Activated CD4-positive, CD25-positive, alpha-beta regulatory T cell treated with anti-CD3 and anti-CD28 coated beads, Interleukin-2, amount 50 U/mL, for 24 hours (primary cell): ENCODE measurements at regions not wholly inside any gene's neighbourhood (a gene's known extent, or its start where the extent isn't known, plus 50 kb on each side); places are given as distances from the start of the nearest gene placed in this dataset.

Experiments
- ATAC-seq, 2 donors: fragments of 150-1000 bp; cut with Tn5 transposase; one replicate each; pipeline ENCODE4 v1.10.0; 2021; ENCODE audit warnings: mild to moderate bottlenecking in 1 of 2, moderate library complexity in 1 of 2

DNA sequence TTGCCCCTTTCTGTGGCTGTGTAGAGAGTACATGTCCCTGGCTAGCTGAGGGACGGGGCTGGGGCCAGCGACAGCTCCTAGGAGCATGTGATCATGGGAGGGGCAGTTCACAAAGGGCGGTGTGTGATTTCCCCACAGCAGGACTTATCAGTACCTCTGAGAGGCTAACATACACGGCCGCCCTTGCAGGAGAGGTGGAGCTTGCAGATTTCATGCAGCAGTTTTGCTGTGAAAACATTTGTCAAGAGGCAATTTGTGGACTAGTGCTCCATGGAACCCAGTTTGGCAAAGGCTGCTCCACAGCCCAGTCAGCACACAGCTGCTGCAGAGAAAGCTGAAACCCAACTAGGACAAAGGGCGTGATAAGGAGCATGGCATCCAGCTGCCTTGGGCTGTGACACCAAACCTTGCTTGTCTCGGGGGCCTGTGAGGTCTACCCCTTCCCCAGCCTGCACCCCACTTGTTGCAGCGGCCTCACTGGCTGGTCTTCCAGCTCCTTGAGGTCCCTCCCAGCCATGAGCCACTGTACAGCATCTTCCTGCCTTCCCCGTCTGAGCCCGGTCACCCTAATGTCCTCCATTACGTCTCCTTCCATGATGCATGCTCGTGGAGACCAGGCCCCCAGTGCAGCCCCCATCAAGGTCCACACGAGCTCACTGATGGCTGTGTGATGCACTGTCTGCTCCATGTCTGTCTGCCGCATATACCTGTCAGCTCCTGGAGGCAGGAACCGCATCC, 121.4 kb upstream of the HDAC4 start:
- no peak for ATAC-seq

DNA sequence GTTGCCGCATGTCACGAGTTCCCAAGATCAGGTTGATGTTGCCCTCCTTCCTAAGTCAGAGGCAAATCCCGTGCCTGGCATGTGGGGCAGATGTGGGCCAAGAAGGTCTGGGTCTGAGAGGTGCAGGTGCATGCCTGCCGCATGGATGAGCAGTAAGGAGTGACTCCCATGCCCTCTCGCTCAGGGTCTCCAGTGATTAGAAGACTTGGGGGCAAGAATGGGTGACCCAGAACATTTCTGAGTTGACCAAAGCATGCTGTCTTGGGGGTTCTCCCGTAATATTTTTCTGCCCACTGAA, 120.6 kb upstream of the HDAC4 start:
- ATAC-seq = no peak

GRCh38 chr2:239520811-239521517, 120.1 kb upstream of the HDAC4 start:
- no peak for ATAC-seq

GRCh38 chr2:239519921-239520585, 119.2 kb upstream of the HDAC4 start:
- no peak for ATAC-seq

DNA sequence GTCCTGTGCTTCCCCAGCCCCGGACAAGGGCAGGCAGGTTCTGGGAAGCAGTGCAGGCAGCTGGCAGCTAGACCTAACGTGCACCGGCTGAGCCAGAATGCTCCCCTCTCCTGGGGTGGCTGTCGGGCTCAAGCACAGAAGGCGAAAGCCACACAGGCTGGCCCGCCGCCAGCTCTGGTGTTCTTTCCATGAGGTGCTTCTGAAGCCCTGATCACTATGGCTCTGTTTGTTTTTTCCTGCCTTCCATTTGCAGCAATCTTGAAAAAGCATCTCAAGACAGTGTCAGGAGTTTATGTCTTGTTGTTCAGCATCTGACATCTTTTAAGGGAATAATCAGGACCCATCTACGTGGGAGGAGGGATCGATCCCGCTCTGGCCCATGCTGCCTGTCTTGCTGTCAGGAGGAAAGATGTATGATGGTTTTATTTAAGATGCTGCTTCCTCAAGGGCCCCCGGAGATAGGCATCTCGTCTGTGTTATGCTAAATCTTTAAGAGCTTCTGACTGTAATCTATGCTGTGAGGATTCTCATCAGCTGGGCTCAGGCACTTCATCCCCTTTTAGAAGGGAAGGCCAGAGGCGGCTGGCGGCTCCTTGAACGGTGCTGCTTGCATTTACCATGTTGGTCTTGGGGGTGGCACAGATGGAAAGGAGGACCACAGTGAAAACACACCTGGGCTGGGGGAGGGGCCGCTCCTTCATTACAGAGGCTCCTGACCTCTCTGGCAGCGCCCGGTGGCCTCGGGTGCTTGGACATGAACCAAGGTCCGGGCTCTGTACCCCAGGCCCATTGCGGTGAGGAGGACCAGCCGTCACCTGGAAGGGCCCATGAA, 118.5 kb upstream of the HDAC4 start:
- no peak for ATAC-seq

DNA sequence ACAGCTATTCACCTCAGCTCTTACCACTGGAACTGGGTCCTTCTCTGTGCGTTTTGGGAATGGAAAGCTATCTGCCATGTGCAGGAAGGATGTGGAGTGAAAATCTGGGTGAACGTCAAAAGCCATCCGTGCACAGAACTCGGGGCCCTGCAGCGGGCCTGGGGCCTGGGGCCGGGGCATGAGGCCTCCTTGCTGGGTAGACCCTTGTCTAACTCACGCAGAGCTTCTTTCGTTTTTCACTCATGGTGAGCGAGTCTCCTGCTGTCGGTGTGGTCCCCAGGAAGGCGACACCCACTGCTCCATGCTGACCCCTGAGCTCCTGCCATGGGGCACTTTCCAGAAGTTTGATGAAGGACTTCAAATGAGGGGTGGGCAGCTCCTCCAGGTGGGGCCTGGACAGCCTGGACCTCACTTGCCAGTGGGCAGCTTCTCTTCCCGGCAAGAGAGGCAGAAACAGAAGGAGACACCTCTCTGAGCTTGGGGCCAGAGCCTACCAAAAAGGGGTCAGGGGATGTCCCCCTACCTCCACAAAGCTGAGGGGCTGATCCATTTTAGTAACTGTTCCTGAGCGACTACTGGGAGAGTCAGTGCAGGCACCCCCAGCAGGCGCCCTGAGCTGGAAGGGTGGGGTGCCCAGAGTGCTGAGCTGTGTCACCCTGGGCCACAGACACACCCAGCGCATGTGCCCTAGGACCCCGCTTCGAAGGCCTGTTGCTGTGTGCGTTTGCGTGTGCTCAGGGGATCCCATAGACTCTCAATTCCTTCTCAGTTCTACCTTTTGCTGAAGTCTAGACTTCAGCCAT, 117.7 kb upstream of the HDAC4 start:
- no peak for ATAC-seq

DNA sequence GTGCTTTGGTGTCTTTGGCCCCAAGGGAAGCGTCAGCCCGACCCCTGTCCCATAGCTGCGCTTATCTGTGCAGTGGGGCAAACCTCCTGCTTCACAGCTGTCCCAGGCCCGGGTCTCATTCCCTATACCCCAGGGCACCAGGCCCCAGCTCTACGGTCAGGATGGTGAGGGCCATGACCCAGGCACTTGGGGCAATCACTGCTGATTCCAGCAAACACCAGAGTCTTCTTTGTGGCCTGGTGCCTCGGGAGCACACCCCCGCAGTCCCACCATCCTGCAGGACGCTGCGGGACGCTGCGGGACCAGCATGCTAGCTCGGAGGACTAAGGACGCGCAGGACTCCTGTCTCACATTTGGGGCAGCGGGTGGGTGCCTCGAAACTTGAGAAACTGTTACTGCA, 116.9 kb upstream of the HDAC4 start:
- no peak for ATAC-seq

DNA sequence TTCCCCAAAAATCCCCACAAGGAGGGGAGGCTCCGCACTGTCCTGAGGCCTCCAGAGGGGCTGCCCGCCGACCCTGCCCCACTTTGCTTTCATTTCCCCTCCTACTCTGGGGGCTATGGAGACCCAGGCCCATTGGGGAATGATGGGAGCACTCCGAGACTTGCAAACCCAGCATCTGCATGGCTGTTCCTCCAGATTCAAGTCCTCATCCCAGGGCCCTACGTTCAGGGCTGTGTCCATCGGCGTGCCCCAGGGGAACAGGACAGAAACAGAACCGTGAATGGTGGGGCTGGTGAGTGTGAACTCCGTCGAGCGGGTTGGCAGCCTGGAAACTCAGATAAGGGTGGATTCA, 116.1 kb upstream of the HDAC4 start:
- ATAC-seq = no peak

DNA sequence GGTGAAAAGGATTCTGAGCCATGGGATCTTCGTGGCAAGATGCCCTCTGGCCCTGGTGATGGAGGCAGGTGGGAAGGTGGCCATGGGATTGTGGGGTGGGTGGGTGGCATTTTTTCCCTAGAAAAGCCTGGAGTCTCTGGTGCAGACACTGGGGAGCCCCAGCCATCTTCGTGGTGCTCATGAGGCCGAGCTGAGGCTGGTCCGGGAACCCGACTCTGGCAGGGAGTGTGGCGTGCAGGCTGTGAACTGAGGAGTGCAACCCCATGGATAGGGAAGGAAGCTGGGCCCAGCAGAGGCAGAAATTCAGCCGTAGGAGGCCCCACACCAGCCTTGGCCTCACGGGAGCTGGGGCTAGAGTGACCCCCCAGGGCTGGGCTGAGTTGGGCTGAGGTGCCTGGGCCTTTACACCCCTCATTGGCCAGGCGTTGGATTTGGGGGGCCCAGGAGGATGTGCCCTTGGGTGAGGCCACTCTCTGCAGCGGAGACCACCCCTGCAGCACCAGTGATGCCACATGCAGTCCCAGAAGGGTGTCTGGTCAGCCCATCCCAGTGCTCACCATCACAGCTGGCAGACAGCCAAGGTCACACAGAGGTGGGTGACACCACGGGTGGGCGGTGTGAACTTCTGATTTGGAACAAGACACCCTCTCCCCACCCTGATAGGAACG, 115.6 kb upstream of the HDAC4 start:
- ATAC-seq = no peak

DNA sequence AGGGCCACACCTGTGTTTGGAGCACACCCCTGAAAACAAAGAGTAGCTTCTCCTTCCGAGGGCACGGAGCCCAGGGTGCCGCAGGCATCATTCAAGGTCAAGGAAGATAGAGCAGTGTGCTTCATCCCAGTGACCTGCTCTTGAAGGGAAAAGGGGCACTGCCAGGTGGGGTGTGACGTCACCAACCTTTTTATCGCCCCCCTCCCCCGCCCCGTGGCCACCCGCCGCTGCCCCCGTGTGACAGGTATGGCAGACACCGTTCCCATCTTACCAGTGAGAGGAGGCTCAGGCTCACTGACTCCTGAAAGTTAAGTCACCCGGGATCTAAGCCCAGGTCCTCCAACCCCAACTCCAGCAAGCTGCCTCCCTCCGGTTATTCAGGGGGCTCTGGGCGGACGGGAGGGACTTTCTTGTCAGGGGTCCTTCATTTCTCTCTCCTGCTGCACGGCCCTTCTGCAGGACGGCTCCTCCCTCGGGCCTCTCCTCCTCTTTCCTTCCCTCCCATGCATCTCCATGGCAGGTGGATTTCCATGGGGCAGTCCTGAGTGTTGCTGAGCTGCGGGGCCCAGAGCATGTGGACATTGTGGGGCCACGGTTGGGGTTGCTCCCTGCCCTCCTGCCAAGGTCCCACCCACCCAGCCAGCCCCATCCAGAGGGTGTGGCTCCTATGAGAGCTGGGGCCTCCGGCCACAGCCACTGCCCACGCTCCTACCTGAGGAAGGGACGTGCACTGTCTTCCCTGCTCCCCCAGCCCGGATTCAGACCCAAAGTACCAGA, 114.1 kb upstream of the HDAC4 start:
- ATAC-seq = no peak

GRCh38 chr2:239512054-239512453, 111.2 kb upstream of the HDAC4 start:
- no peak for ATAC-seq

DNA sequence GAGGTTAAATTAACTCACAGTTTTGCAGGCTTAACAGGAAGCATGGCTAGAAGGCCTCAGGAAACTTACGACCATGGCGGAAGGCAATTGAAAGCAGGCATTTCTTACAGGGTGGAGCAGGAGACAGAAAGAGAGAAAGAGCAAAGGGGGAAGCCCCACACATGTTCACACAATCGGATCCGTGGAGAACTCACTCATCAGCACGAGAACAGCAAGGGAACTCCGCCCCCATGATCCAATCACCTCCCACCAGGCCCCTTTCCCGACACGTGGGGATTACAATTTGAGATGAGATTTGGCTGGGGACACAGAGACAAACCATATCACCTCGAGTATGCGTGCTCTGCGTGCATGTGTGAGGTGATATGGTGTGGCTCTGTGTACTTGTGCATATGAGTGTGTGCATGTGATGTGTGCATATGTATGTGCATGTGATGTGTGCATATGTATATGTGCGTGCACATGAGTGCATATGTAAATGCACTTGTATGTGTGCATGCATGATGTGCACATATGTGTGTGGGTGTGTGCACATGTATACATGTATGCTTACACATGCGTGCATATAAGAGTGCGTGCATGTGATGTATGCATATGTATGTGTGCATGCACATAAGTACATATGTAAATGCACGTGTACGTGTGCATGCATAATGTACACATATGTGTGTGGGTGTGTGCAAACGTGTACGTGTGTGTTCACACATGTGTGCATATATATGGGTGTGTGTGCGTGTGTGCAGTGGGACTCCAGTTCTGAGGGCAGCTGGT, 108.7 kb upstream of the HDAC4 start:
- no peak for ATAC-seq

DNA sequence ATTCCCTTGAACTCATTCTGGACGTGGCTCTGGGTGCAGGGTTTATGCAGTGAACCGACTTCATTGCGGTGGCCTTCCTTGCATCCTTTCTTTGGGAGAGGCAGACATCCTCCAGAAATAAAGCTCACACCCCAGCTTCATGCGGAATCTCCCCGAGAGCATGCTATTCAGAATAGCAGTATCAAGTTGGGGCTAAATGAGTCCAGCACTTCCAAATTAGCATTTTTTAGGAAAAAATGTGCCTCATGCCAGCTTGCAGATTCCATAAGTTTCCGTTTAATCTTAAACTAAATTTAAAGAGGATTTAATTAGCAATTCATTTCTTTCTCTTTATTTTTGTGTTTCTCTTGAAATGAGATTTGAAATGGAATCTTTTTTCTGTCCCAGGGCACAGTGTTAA, 107.4 kb upstream of the HDAC4 start:
- no peak for ATAC-seq

DNA sequence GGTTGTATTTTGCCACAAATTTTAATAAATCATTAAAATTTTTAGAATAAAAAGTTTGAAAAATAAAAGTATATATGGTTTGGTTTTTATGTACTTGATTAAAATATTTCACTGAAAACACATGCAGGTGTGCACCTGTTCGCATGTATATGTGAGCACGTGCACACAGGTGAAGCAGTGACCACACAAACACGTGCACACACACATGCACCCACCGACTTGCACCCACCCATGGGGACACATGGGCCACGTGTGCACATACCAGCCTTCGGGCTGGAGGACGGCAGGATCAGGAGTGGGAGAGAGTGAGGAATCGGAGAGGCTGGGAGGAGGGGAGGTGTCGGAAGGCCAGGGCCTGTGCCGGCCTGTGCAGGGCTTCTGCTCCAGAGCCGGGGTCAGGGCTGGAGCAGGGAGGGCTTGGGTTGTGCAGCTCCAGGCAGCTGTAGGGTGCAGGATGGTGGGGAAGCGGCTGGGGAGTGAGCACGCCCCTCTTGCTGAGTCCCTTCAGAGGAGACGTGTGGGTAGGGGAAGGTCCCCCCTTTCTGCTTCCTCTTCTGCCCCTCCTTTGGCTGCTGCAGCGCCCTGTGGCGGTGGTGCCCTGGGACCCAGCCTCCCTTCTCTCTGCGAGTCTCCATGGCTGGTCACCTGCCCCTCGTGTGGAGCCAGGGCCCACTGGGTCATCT, 106.9 kb upstream of the HDAC4 start:
- no peak for ATAC-seq

DNA sequence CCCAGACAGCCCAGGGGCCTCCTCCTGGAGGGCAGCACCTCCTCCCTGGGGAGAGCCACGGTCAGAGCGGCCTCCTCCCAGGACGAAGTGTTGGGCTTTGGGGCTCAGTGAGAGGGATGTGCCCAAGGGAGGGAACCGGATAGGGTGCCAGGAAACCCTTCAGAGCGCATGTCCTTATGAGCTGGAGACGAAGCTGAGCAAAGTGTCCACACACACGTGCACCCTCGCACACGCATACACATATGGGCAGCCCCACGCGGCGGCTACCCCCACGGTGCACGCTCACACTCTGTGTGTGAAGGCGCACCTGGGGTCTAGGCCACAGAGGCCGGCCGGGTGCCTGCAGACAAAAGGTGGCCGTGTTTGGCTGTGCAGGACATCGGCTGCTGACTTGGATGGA, 106.1 kb upstream of the HDAC4 start:
- no peak for ATAC-seq

GRCh38 chr2:239506101-239506857, 105.5 kb upstream of the HDAC4 start:
- no peak for ATAC-seq

DNA sequence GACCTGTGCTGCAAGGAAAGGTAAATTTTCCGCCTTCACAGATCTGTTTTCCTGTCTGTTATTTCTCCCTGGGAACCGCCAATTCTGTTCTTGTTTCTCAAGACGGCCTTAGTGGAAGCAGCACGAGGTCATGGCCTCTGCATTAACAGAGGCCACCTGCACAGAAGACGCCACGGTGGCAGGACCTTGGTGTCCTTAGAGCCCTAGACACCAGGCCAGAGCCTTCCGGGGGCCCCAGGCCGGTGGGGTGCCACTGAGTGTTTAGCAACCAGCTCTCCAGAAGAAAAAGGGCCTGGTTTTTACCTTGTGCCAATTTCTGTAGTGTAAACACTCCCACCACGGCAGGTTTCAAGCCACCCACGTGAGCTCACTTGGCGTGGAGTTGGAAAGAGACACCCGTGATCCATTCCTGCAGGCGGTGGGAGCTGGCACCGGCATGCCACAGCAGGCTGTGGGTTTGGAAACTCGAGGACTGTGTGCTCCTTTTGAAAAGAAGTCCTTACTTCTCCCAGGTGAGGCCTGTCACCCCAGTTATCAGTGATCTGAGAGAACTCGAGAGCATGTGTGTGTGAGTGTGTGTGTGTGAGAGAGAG, 103.9 kb upstream of the HDAC4 start:
- ATAC-seq = no peak

- no peak for ATAC-seq
Measured at GRCh38 chr2:239502430-239503186, 101.8 kb upstream of the HDAC4 start.
